Retinal pigment epithelial cell (primary cell): ENCODE measurements at regions not wholly inside any gene's neighbourhood (a gene's known extent, or its start where the extent isn't known, plus 50 kb on each side); places are given as distances from the start of the nearest gene placed in this dataset.
"Not testable (repeated sequence)": the region's sequence is repeated elsewhere in the genome, so short reads cannot be mapped to it uniquely, and the experiment has no call there.

Source experiments
- DNase-seq: peaks from one replicate; pipeline ENCODE4 v3.0.0-alpha.2; 2010; ENCODE audit warnings: low read depth
- H3K4me3 ChIP-seq: 2 replicates; pipeline ENCODE4 v1.5.1; 2011; ENCODE audit warnings: mild to moderate bottlenecking, low read length, control low read depth, moderate library complexity
- TF ChIP-seq, protein P1 (sequence below): conservative IDR thresholded peaks from 2 replicates; pipeline ENCODE4 v1.5.1; 2011; ENCODE audit warnings: low read depth, low read length, control low read depth, inconsistent platforms

DNA sequence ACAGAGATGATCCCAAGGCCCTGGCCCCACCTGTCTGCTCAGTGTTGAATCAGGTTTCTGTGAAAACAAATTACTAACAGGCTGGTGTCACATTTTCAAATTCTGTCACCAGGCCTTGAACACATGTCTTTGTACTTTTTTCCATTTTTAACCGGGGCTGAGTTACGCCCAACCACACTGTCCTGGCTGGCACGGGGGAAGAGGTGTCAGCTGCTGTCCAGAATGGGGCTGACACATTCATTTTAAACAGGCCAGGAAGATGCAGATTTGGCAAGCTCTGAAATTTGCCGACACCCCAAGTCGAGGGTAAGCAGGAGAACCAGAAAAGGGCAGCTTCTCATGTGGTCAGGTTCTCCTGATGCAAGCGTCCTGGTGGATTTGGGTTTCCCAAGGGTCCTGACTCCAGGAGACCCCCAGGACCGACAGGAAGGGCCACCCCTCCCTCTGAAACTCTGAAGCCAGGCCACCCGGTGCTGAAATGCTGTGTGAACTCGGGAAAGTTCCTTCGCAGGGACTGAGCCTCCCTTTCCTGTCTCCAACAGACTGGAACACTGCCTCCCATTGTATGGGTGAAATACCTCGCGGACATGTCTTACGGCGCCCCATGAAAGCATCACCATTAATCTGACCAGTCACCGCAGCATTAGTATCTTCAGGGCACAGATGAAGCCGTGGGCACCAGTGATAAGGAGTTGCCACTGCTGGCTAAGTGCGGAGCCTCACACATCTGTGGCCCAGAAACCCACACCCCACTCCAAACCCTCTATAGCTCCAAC is 90.5 kb upstream of the METTL9 start:
- not testable (repeated sequence) for H3K4me3 ChIP-seq

DNA sequence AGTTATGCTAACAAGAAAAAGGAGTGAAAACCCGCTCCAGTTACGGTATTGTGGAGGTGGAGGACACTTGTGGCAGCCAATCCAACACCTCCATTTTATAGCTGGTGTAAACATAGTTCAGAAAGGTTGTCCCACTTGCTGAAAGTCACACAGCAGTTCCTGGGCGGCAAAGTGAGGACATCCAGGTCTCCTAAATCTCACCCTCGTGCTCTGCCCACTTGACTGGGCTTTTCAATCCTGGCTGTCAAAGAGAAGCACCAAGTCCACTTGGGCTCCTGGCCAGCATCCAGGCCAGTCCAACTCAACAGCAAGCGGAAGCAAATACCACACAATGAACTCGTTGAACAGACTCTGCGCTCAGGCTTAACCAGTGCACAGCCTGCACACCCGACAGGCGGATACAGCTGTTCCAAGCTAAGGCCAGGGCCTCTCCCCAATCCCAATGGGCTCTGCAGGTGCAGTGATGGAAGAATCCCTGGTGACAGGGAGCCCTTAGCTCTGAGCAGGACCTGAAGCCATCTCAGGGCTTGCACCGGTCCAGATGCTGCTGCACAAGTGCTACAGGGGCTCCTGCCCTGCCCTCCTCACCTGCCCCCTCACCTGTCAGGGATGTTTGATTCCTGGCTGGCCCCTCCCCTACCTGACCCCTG is 89.8 kb upstream of the METTL9 start:
- not testable (repeated sequence) for H3K4me3 ChIP-seq, DNase-seq

More for the DNA sequence above, 90.5 kb upstream of the METTL9 start:
- DNase-seq, result not testable (repeated sequence)
- TF ChIP-seq, protein P1, sequence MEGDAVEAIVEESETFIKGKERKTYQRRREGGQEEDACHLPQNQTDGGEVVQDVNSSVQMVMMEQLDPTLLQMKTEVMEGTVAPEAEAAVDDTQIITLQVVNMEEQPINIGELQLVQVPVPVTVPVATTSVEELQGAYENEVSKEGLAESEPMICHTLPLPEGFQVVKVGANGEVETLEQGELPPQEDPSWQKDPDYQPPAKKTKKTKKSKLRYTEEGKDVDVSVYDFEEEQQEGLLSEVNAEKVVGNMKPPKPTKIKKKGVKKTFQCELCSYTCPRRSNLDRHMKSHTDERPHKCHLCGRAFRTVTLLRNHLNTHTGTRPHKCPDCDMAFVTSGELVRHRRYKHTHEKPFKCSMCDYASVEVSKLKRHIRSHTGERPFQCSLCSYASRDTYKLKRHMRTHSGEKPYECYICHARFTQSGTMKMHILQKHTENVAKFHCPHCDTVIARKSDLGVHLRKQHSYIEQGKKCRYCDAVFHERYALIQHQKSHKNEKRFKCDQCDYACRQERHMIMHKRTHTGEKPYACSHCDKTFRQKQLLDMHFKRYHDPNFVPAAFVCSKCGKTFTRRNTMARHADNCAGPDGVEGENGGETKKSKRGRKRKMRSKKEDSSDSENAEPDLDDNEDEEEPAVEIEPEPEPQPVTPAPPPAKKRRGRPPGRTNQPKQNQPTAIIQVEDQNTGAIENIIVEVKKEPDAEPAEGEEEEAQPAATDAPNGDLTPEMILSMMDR, result peak; percentile 0

DNA sequence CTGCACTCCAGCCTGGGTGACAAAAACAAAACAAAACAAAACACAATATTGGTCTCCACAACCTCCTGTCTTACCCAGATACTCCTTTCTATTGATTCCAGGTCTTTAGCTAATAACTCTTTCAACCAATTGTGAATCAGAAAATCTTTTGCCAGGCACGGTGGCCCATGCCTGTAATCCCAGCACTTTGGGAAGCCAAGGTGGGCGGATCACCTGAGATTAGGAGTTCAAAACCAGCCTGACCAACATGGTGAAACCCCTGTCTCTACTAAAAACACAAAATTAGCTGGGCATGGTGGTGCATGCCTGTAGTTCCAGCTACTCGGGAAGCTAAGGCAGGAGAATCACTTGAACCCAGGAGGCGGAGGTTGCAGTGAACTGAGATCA is 88.5 kb upstream of the METTL9 start:
- H3K4me3 ChIP-seq, DNase-seq: not testable (repeated sequence)

DNA sequence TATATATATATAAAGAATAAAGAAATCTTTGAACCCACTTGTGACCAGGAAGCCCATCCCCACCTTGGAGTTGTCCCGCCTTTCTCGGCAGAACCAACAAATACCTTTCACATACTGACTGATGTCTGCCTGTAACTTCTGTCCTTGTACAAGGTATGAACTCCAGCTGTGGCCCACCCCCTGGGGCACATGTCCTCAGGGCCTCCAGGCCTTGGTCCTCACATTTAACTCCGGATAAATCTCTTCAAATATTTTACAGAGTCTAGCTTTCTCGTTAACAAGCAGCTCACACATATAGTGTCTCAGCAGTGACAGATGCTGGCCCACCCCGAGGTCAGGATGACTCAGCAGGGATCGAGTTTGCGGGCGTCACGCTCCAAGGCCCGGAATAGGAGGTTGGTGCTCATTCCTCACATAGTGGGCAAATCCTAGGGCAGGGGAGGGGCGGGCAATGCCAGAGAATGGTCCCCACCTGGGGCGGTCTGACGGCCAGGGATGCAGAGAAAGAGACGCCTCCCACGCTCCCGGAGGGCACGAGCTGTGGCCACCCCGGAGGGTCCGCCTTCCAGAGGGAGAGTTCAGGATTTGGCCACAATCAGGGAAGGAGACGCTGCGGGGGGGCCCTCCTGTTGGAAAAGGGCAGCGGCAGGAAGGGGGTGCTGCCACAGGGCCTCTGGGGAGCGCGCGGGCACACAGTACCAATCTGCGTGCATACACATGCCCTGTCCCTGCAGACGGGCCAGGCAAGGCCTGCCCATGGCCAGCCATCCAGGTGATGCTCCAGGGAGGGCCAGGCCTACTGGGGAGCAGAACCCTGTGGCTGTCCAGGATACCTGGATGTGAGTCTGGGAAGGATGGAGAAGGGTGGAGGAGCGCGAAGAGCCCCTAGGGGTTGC is 87.8 kb upstream of the METTL9 start:
- not testable (repeated sequence) for H3K4me3 ChIP-seq
- peak; percentile 77 for DNase-seq

GRCh38 chr16:21512280-21513192 is 86.8 kb upstream of the METTL9 start:
- not testable (repeated sequence) for H3K4me3 ChIP-seq
- DNase-seq, result peak; percentile 82

DNA sequence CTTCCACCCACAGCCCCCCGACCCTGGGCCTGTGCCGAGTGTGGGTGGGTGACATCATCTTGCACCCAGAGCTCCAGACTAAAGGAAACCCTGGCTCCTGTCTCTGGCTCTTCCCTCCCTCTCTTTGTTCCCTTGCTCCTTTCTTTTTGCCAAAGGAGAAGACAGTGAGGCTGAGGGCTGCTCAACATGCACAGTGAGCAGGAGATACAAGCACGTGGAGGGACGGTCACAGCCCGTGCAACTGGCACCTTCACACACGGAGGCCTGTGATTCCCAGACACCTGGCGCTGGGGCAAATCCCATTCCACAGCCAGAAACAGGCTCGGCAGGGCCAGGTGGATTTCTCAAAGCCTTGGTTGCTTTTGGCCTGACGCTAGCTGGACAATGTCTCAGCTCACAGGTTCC is 86.0 kb upstream of the METTL9 start:
- DNase-seq, result not testable (repeated sequence)
- H3K4me3 ChIP-seq, result peak overlapping the region; percentile 22

DNA sequence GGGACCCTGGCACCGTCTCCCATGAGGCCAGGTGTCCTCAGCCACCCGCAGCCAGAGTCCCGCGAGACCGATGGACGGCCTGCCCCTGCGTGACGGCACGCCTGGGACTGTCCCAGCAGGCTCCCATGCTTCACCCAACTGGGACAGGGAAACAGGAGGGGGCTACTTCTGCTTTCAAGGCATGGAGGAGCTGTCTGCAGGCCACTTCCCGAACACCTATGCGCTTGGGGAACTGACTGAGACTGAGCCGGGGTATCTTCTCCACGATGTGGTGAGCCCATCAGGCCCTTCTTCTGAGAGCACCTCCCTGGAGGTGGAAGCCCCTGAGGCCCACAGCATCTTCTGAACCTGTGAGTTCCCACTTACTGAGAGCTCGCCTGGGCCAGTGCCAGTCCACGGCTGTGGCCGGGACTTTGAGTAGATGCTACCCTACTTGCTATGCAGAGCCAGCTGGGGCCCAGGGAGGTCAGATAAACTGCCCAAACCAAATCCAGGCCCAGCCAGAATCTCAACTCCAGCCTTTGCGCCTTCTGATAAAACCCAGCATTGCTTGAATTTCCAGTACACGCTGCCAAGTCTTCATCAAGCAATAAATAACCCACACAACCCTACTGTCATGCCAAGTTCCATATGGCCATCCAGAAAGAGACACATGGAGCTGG is 85.4 kb upstream of the METTL9 start:
- not testable (repeated sequence) for DNase-seq

DNA sequence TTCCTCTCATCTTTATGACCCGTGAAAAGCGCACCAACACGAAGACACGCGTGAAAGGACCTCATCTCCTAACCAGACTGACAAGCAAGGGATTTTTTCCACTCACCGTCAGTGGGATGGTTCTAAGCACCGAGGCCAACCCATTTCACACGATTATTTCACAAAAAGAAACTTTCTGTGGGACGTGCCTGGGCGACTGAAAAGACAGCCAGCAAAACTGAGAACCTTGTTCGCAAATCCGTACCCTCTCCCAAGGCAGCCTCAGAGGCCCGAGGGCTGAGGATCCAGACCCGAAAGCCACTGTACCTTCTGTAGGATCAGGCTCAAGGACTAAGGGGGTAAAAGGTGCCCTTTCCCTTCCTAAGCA is 84.9 kb upstream of the METTL9 start:
- peak overlapping the region; percentile 10 for H3K4me3 ChIP-seq
- DNase-seq, result not testable (repeated sequence)

More for the DNA sequence above, 85.4 kb upstream of the METTL9 start:
- H3K4me3 ChIP-seq, result peak overlapping the region; percentile 10

DNA sequence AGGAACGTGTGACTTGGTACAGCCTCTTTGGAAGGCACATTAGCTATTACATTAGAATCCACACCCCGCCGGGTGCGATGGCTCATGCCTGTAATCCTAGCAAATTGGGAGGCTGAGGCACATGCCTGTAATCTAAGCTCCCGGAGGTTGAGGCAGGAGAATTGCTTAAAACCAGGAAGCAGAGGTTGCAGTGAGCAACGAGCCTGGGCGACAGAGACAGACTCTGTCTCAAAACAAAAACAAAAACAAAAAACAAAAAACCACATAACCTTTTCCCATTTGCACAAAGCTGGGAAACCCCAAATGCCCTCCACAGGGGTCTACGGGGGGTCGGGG is 82.7 kb upstream of the METTL9 start:
- DNase-seq, result not testable (repeated sequence)
- H3K4me3 ChIP-seq, result peak overlapping the region; percentile 21

DNA sequence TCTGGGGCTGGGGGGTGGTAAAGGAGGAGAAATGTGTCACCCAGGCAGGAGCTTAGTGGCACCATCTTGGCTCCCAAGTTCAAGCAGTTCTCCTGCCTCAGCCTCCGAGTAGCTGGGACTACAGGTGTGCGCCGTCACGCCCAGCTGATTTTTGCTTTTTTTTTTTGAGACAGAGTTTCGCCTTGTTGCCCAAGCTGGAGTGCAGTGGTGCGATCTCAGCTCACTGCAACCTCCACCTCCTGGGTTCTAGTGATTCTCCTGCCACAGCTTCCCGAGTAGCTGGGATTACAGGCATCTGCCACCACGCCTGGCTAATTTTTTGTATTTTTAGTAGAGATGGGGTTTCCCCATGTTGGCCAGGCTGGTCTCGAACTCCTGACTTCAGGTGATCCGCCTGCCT is 82.1 kb upstream of the METTL9 start:
- H3K4me3 ChIP-seq, result peak overlapping the region; percentile 40
- not testable (repeated sequence) for DNase-seq

GRCh38 chr16:21519361-21520133 is 79.8 kb upstream of the METTL9 start:
- not testable (repeated sequence) for DNase-seq

GRCh38 chr16:21520134-21521047 is 79.0 kb upstream of the METTL9 start:
- H3K4me3 ChIP-seq, result peak overlapping the region; percentile 69
- peak; percentile 74 for DNase-seq

More at GRCh38 chr16:21519361-21520133, 79.8 kb upstream of the METTL9 start:
- H3K4me3 ChIP-seq, result peak overlapping the region; percentile 77

DNA sequence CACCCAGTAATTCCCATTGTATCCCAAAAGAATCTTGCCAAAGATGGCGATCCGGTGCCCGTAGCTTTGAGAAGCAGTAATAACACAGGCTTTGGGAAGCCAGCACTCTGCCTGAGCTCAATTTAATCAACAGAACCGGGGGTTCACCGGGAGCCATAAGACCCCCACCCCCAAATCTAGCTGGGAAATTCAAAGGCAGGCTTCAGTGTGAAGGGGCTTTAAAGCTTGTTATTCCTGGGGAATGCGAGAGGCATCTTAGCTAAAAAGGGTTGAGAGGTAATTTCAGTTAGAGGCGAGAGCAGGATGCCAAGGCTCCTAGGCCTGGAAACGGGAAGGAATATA is 78.4 kb upstream of the METTL9 start:
- H3K4me3 ChIP-seq, DNase-seq: not testable (repeated sequence)

DNA sequence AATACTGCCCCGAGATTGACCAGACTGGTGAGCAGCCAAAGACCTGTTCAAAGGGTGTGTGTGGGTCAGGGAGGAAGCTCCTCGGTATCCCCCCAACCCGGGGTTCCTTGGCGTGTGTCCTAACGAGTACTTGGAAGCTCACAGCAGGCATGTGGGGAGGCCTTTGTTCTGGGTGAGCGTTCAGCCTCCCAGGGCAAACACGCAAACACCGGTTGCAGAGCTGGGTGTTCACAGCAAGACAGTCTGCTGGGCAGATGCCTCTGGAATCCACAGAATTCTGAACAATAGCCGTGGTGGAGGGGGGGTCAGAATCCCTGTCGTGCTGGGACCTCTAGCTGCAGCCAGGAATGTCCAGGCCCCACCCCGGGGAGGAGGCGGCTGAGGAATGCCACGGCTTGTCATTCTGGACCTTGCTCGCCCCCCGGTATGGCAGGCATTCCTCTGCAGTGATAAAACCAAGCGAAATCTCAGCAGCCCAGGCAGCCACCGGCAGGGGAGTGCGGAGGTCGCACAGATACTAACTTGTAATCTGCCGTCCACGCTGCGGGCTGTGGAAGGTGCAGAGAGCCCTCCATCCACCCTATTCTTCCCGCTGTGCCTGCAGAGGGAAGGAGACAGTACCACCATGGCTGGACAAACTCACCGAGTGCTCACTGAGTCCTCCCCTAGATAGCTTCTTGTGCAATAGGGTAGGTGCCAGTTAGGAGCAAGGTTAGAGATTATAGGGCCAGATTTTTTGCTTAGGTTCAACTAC is 77.8 kb upstream of the METTL9 start:
- peak overlapping the region; percentile 35 for H3K4me3 ChIP-seq
- DNase-seq, result not testable (repeated sequence)

DNA sequence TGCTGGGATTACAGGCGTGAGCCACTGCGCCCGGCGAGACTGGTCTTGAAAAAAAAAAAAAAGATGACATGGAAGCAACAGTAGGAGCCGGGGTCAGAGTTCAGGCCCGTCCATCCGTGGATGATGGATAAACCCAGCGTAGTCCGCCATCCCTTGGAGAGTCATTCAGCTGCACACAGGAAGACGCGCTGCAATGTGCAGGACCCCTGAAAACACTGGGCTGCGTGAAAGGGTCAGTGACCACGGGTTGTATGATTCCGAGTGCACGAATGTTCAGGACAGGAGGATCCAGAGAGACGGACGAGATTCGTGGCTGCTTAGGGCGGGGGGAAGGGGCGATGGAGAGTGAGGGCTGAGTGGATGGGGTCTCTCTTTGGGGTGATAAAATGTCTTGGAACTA is 76.5 kb upstream of the METTL9 start:
- not testable (repeated sequence) for H3K4me3 ChIP-seq, DNase-seq
